ENCODE measurements at regions not wholly inside any gene's neighbourhood (a gene's known extent, or its start where the extent isn't known, plus 50 kb on each side); places are given as distances from the start of the nearest gene placed in this dataset.
A peak's percentile ranks its signal among the peaks of the same experiment; 100 is the strongest.

DNA sequence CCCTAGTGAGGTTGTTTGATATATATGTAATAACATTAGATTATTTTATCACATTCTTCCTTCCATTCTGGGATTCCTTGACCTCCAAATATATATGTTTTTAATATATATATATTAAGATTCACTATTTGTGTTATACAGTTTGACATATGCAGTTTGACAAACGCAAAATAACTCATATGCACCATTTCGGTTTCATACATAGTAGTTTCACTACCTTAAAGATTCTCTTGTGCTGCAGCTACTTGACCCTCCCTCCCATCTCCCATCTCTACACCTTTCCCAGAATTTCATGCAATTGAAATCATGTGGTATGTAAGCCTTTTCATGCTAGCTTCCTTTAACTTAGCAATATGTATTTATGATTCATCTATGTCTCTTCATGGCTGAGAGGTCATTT, 1244.4 kb downstream of the SORCS3 start:
- in situ Hi-C loops (cut with MboI; ENCODE audit: low pct_unique_long_range_greater_than_20kb in 2 of 9, low sequenced_read_pairs in 9 of 9, unreplicated experiment in 9 of 9) = no loop called here
- H3K4me3 ChIP-seq = no peak overlapping the region
- H3K27ac ChIP-seq = no peak overlapping the region
- WGBS, 10 experiments = 13 to 100% (median 88%) methylated on average over 1 to 2 of the region's 2 CpGs; no CpG with 5 or more reads in 3 of the 10 experiments
- ATAC-seq (replicated peaks in 6 of 8) = no peak
- H3K4me1 ChIP-seq (replicated peaks in 1 of 2) = peaks cover 0 to 2% of the 10 kb centered on the region in 2 donors

DNA sequence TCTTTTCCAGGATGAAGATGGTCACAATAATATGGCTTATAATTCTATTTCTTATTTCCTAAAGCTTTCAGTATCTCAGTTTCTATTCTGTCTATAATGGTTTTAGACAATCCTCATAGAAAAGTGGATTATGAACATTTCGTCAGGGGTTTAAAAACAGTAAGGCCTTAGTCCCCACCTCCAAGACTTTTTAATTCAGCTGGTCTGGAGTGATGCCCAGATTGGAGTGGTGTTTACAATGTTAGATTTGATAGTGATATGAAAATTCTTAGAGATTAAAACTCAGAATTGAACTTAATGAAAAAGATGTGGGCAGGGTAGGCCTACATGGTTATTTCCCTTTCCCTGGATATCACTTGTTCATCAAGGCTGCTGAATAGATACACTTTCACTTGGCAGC, 1238.3 kb downstream of the SORCS3 start:
- Histone ChIP-seq H3K4me3 (no peak overlapping the region), H3K27ac (no peak overlapping the region), H3K4me1 (replicated peaks in 1 of 2) (peaks cover 0 to 2% of the 10 kb centered on the region in 2 donors)
- in situ Hi-C loops (cut with MboI; ENCODE audit: low pct_unique_long_range_greater_than_20kb in 2 of 9, low sequenced_read_pairs in 9 of 9, unreplicated experiment in 9 of 9) = no loop called here
- 10 to 100% (median 83%) methylated on average over 1 of the region's 1 CpG; no CpG with 5 or more reads in 3 of the 10 experiments for WGBS, 10 experiments
- ATAC-seq (replicated peaks in 6 of 8) = no peak

DNA sequence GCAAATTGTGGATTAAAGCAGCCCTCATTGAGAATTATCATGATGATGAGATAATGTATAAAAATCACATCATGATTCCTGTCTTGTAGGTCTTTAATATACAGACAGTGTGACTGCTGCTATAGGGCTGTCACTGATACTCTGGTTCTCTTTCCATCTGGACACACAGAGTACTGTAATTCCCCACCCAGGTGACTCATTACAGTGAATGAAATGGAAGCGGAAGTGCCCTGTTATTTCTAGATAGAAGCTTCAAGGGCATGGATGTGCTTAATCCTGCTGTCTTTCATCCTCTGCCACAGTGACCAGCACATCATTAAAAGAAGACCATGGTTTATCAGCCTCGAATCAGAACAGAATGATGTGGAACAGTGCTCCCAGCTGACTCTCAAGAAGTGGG, 1234.0 kb downstream of the SORCS3 start:
- Histone ChIP-seq H3K27ac (no peak overlapping the region), H3K4me1 (replicated peaks in 1 of 2) (no peaks in the 10 kb centered on the region), H3K4me3 (no peak overlapping the region)
- WGBS, 10 experiments = 10 to 100% (median 83%) methylated on average over 1 to 2 of the region's 2 CpGs; no CpG with 5 or more reads in 5 of the 10 experiments
- in situ Hi-C loops (cut with MboI; ENCODE audit: low pct_unique_long_range_greater_than_20kb in 2 of 9, low sequenced_read_pairs in 9 of 9, unreplicated experiment in 9 of 9) = no loop called here
- peak in 3 of 8 experiments; percentile 45 to 81 (median 72) for ATAC-seq (replicated peaks in 6 of 8)

DNA sequence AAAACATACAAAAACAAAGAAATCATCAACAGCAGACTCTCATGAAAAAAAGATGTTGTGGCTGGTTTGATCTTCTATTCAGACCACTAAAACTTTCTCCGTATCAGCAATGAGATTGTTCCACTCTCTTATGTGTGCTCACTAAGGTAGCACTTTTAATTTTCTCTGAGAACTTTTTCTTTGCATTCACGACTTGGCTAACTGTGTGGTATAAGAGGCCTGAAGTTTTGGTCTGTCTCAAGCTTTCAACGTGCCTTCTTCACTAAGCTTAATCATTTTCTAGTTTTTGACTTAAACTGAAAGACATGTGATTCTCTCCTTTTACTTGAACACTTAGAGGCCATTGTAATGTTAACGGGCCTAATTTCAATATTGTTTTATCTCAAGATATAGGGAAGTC, 1231.6 kb downstream of the SORCS3 start:
- no peak overlapping the region for H3K4me3 ChIP-seq
- no peak for ATAC-seq (replicated peaks in 6 of 8)
- H3K4me1 ChIP-seq (replicated peaks in 1 of 2) = no peaks in the 10 kb centered on the region
- in situ Hi-C loops (cut with MboI; ENCODE audit: low pct_unique_long_range_greater_than_20kb in 2 of 9, low sequenced_read_pairs in 9 of 9, unreplicated experiment in 9 of 9) = no loop called here
- no peak overlapping the region for H3K27ac ChIP-seq
- WGBS, 10 experiments = 8 to 80% (median 37%) methylated on average over 1 to 4 of the region's 4 CpGs

DNA sequence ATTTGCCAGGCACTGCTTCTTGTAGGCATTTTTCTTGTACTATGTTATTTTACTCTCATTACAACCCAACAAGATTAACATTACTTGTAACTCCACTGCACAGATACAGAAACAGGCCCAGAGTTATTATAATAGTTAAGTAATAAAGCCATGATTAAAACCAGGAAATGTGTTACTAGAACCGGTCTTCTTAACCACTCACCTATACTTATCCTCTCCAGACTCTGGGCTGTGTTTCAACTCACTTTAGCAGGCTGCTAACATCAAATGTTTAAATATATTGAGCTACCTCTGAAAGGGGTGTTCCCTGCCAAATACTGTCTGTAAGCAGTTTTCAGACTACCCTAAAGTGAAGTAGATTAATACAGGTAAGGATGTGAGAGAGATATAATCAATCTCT, 1227.8 kb downstream of the SORCS3 start:
- ATAC-seq (replicated peaks in 6 of 8) = no peak
- no peak overlapping the region for H3K4me3 ChIP-seq
- in situ Hi-C loops (cut with MboI; ENCODE audit: low pct_unique_long_range_greater_than_20kb in 2 of 9, low sequenced_read_pairs in 9 of 9, unreplicated experiment in 9 of 9) = no loop called here
- no peaks in the 10 kb centered on the region for H3K4me1 ChIP-seq (replicated peaks in 1 of 2)
- no peak overlapping the region for H3K27ac ChIP-seq
- WGBS, 10 experiments = 0 to 83% (median 38%) methylated on average over 1 of the region's 1 CpG; no CpG with 5 or more reads in 3 of the 10 experiments

DNA sequence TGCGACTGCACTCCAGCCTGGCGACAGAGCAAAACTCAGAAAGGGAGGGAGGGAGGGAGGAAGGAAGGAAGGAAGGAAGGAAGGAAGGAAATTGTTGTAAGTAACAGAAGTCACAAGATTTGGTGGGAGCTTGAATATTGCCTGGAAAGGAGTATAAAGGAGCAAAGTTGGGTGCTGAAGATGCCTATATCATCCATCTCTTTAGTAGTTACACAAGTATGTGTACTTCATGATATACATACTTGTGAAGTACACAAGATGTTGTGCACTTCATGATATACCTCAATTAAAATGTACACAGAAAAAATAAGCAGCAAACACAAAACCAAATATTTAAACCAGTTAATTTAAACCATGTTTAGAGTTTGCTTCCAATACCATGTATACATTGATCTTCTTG, 1223.8 kb downstream of the SORCS3 start:
- in situ Hi-C loops (cut with MboI; ENCODE audit: low pct_unique_long_range_greater_than_20kb in 2 of 9, low sequenced_read_pairs in 9 of 9, unreplicated experiment in 9 of 9) = no loop called here
- Histone ChIP-seq H3K4me1 (replicated peaks in 1 of 2) (no peaks in the 10 kb centered on the region), H3K27ac (no peak overlapping the region), H3K4me3 (no peak overlapping the region)
- no CpG with 5 or more reads among the region's 2 CpGs for WGBS, 10 experiments
- no peak for ATAC-seq (replicated peaks in 6 of 8)

DNA sequence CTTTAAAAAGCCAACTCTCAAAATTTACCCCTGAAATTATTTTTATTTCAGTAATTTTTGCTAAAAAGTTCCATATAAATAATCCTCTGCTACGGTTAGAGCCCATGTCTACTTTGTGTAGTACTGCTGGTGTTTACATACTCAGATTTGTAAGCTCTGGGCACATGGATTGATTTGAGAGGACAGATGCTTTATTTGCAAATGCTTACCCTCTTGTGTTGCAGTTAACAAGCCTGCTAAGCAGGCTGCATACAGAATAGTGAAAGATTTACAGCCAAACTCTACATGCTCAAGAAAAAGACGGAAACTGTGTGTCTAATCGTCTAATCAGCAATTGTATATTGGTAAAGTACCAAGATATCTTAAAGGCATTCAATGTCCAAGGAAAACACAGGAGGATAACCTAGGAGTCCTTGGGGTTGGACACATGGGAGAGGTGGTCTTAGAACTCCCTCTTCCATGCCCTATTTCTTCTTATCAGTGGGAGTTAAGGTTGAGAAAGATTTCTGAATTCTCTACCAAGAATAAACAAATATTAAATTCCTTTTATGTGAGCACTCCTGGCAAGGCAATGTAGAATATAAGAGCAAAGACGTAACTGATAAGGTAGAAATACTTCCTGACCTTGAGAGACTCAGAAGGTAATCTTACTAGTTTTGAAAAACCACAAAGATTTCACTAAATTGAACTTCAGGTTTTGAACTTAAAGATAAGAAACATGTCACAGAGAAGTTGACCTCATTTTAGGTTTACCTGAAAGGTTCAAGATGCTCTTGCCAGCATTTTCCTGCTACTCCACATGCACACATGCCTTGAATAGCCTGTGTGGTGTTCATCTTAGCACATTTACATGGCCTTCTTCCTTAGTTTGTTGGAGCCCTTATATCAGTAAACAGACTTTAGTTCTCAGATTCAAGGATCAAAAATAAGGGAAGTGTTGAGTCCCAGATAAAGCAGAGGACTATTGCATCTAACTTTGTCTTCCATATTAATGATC, 1216.5 kb downstream of the SORCS3 start:
- peak in 2 of 8 experiments; percentile 33 to 79 for ATAC-seq (replicated peaks in 6 of 8)

DNA sequence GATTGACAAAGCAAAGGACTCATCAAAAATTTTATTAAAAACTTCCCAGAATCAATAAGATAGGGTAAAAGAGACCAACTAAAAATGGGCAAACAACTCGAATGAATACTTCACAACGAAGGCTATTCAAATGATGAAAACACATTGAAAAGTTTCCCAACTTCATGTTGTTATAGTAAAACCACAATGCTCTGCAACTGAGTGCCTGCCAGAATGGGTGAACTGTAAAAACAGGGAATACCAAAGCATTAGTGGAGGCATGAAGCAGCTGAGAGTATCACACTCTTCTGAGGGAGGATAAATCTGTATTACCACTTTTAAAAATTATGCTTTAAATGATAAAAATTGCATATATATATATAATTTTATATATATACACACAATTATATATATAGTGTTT, 1214.7 kb downstream of the SORCS3 start:
- Histone ChIP-seq H3K4me3 (no peak overlapping the region), H3K4me1 (replicated peaks in 1 of 2) (peaks cover 0 to 7% of the 10 kb centered on the region in 2 donors), H3K27ac (no peak overlapping the region)
- in situ Hi-C loops (cut with MboI; ENCODE audit: low pct_unique_long_range_greater_than_20kb in 2 of 9, low sequenced_read_pairs in 9 of 9, unreplicated experiment in 9 of 9) = no loop called here
- ATAC-seq (replicated peaks in 6 of 8) = no peak
- WGBS, 10 experiments = 7 to 91% (median 60%) methylated on average over 1 to 2 of the region's 2 CpGs; no CpG with 5 or more reads in 1 of the 10 experiments

More for the DNA sequence above, 1216.5 kb downstream of the SORCS3 start:
- H3K4me1 ChIP-seq (replicated peaks in 1 of 2) = peaks cover 0 to 7% of the 10 kb centered on the region in 2 donors
- no peak overlapping the region for H3K4me3 ChIP-seq
- in situ Hi-C loops (cut with MboI; ENCODE audit: low pct_unique_long_range_greater_than_20kb in 2 of 9, low sequenced_read_pairs in 9 of 9, unreplicated experiment in 9 of 9) = no loop called here
- WGBS, 10 experiments = 0 to 80% (median 66%) methylated on average over 1 to 4 of the region's 4 CpGs
- H3K27ac ChIP-seq = no peak overlapping the region

DNA sequence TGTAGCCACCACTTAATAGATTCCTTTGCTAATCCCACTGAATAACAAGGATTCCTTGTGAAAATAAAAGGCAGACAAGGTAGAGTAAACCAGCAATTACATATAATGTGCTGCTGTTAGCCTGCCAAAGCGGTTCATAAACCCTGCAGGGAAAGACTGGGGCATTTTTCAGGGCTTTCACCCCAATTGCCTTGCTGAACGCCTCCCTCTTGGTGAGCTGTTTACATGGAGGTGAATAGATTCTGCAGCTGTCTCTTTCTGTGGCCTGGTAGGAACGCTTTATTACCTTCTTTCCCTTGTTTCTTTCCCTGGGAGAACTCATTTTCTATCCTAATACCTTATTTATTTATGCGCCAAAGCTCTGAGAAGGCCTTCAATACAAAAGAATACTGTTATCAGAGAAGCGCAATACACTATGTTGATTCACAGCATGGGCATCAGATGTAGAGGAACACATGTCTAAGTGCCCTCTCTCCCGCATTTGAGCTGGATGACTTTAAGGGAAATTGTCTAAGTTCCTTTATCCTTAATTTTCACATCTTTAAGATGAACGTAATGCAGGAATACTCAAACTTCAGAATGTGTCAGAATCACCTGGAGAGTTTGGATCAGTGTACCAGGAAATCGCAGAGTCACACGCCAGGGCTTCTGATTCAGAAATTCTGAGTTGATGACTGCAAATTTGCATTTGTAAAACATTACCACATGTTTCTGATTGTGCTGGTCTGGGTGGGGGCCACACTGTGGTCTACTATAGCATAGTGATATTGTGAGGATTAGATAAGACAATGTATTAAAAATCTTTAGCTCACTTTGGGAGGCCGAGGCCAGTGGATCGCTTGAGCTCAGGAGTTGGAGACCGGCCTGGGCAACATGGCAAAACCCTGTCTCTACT, 1203.8 kb downstream of the SORCS3 start:
- 12 to 92% (median 62%) methylated on average over 1 to 12 of the region's 12 CpGs for WGBS, 10 experiments
- no peak overlapping the region for H3K4me3 ChIP-seq
- ATAC-seq (replicated peaks in 6 of 8) = peak; percentile 57 to 91 (median 62)
- no peak overlapping the region for H3K27ac ChIP-seq
- in situ Hi-C loops (cut with MboI; ENCODE audit: low pct_unique_long_range_greater_than_20kb in 2 of 9, low sequenced_read_pairs in 9 of 9, unreplicated experiment in 9 of 9) = no loop called here
- H3K4me1 ChIP-seq (replicated peaks in 1 of 2) = peaks cover 41 to 53% of the 10 kb centered on the region in 2 donors

DNA sequence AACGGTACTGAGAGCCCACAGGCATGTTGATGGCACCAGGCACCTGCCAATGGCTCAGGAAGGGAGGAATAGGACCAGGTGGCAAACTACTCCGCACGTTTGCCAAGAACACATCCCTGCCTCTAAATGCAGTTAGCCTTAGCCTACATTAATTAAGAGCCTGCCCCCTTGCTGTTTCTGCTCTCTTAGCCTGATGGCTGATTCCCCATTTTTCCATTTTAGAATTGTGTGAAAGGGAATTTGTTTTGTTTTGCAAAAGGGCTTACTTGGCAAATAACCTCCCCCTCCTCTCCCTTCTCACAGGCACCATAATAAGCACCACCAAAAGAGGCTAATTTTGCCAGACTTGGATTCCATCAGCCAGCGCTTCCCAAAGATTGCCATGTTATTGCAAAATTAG, 1203.2 kb downstream of the SORCS3 start:
- 0 to 100% (median 59%) methylated on average over 1 to 3 of the region's 4 CpGs; no CpG with 5 or more reads in 2 of the 10 experiments for WGBS, 10 experiments
- peak in 5 of 8 experiments; percentile 16 to 42 (median 22) for ATAC-seq (replicated peaks in 6 of 8)
- in situ Hi-C loops (cut with MboI; ENCODE audit: low pct_unique_long_range_greater_than_20kb in 2 of 9, low sequenced_read_pairs in 9 of 9, unreplicated experiment in 9 of 9) = no loop called here
- peaks cover 41 to 60% of the 10 kb centered on the region in 2 donors for H3K4me1 ChIP-seq (replicated peaks in 1 of 2)
- H3K4me3 ChIP-seq = no peak overlapping the region
- H3K27ac ChIP-seq = no peak overlapping the region

DNA sequence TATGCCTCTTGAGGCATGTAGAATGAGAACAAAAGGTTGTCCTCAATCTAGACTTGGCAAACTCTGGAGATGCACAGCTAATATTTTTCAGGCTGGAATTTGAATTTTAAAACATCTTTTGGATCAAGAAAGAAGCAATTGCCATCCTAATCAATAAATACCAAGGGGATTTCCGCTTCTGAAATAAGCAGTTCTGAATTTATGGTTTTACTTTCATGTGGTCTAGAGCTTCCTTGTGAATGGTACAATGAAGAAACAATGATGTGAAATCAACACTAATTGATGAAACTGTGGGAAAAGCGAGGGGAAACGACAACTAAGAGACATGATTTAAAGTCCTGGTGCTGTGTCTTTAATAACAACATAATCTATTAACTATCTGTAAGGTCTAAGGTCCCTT, 1202.7 kb downstream of the SORCS3 start:
- Histone ChIP-seq H3K4me3 (no peak overlapping the region), H3K4me1 (replicated peaks in 1 of 2) (peaks cover 42 to 62% of the 10 kb centered on the region in 2 donors), H3K27ac (no peak overlapping the region)
- in situ Hi-C loops (cut with MboI; ENCODE audit: low pct_unique_long_range_greater_than_20kb in 2 of 9, low sequenced_read_pairs in 9 of 9, unreplicated experiment in 9 of 9) = no loop called here
- ATAC-seq (replicated peaks in 6 of 8) = no peak
- 0 to 79% (median 40%) methylated on average over 1 to 3 of the region's 3 CpGs; no CpG with 5 or more reads in 2 of the 10 experiments for WGBS, 10 experiments

DNA sequence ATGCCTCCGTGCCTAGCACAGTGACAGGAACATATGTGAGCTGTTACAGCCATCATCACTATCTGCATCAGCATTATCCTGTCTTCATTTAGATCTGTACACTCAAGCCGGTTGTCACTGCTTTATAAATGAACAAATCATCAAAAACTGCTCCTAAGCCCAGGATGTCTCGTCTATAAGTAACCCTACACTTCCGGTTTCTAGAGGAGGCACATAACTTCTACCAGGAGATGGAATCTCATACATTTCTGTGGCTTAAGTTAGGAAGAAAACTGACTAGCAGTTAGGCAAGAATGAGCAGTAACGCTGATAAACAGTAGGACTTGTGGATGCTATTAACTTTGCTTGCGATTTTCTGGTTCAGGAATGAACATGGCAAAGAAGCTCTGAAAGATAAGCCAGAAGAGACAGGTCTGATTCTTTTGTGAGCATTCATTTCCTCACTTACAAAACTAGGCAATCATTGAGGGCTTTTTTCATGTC, 1199.2 kb downstream of the SORCS3 start:
- in situ Hi-C loops (cut with MboI; ENCODE audit: low pct_unique_long_range_greater_than_20kb in 2 of 9, low sequenced_read_pairs in 9 of 9, unreplicated experiment in 9 of 9) = no loop called here
- 0 to 100% (median 86%) methylated on average over 1 to 6 of the region's 6 CpGs; no CpG with 5 or more reads in 1 of the 10 experiments for WGBS, 10 experiments
- Histone ChIP-seq H3K4me3 (no peak overlapping the region), H3K27ac (no peak overlapping the region), H3K4me1 (replicated peaks in 1 of 2) (peaks cover 52 to 78% of the 10 kb centered on the region in 2 donors)
- no peak for ATAC-seq (replicated peaks in 6 of 8)
